GM23338 (cell line): ENCODE measurements at regions not wholly inside any gene's neighbourhood (a gene's known extent, or its start where the extent isn't known, plus 50 kb on each side); places are given as distances from the start of the nearest gene placed in this dataset.

Source experiments
- ATAC-seq: fragments of 200-7000 bp; cut with Tn5 transposase; 3 replicates; pipeline ENCODE4 v1.9.1; 2020
- DNase-seq: peaks from one replicate; pipeline ENCODE4 v3.0.0-alpha.2; 2015; ENCODE audit warnings: low spot score
- H2AFZ ChIP-seq: fragments of 200-600 bp; sonication (generic); 2 replicates; pipeline ENCODE4 v1.8.0; 2016; ENCODE audit warnings: antibody characterized with exemption, mild to moderate bottlenecking, moderate library complexity
- H3F3A ChIP-seq: fragments of 200-600 bp; sonication (generic); replicated peaks from 2 replicates; pipeline ENCODE4 v1.8.0; 2017; ENCODE audit warnings: antibody characterized with exemption, mixed run types, low read depth
- H3K27ac ChIP-seq: fragments of 200-600 bp; sonication (generic); 2 replicates; pipeline ENCODE4 v1.6.1; 2016; ENCODE audit warnings: low read depth
- H3K27me3 ChIP-seq: fragments of 200-600 bp; sonication (generic); 2 replicates; pipeline ENCODE4 v1.8.0; 2016; ENCODE audit warnings: mild to moderate bottlenecking, mixed run types, moderate library complexity; ENCODE audit not compliant: insufficient read depth
- H3K36me3 ChIP-seq: fragments of 200-600 bp; sonication (generic); 2 replicates; pipeline ENCODE4 v1.8.0; 2016; ENCODE audit warnings: mild to moderate bottlenecking; ENCODE audit not compliant: insufficient read depth
- H3K4me1 ChIP-seq: fragments of 200-600 bp; sonication (generic); 2 replicates; pipeline ENCODE4 v1.8.0; 2016; ENCODE audit warnings: mild to moderate bottlenecking, moderate library complexity; ENCODE audit not compliant: insufficient read depth
- H3K4me2 ChIP-seq: fragments of 200-600 bp; sonication (generic); 2 replicates; pipeline ENCODE4 v1.7.1; 2017; ENCODE audit warnings: mixed run types
- H3K4me3 ChIP-seq: fragments of 200-600 bp; sonication (generic); 2 replicates; pipeline ENCODE4 v1.6.1; 2016; ENCODE audit warnings: mixed run types
- H3K79me2 ChIP-seq: fragments of 200-600 bp; sonication (generic); replicated peaks from 2 replicates; pipeline ENCODE4 v1.8.0; 2017; ENCODE audit warnings: mild to moderate bottlenecking; ENCODE audit not compliant: insufficient read depth
- H3K9me2 ChIP-seq: fragments of 200-600 bp; sonication (generic); 2 replicates; pipeline ENCODE4 v1.8.0; 2017; ENCODE audit not compliant: insufficient read depth
- H4K20me1 ChIP-seq: fragments of 200-600 bp; sonication (generic); replicated peaks from 2 replicates; pipeline ENCODE4 v1.8.0; 2017; ENCODE audit warnings: mild to moderate bottlenecking; ENCODE audit not compliant: insufficient read depth
- H3K27ac Mint-ChIP-seq: 2 replicates; pipeline ENCODE4 v1.8.0; 2020; ENCODE audit warnings: inconsistent platforms, mild to moderate bottlenecking, moderate library complexity, mixed read lengths
- H3K27me3 Mint-ChIP-seq: 3 replicates; pipeline ENCODE4 v1.8.0; 2022; ENCODE audit warnings: low read depth, mild to moderate bottlenecking, moderate library complexity, mixed read lengths, inconsistent platforms; ENCODE audit not compliant: insufficient read depth, poor library complexity
- H3K36me3 Mint-ChIP-seq: 3 replicates; pipeline ENCODE4 v1.8.0; 2021; ENCODE audit warnings: low read depth, mild to moderate bottlenecking, inconsistent platforms, moderate library complexity, mixed read lengths
- H3K4me1 Mint-ChIP-seq: 3 replicates; pipeline ENCODE4 v1.8.0; 2020; ENCODE audit warnings: mild to moderate bottlenecking, inconsistent platforms, mixed read lengths
- H3K4me3 Mint-ChIP-seq: 3 replicates; pipeline ENCODE4 v1.8.0; 2021; ENCODE audit warnings: moderate library complexity, mild to moderate bottlenecking, inconsistent platforms, mixed read lengths
- H3K9me3 Mint-ChIP-seq: 3 replicates; pipeline ENCODE4 v1.8.0; 2020; ENCODE audit warnings: moderate library complexity, mild to moderate bottlenecking, inconsistent platforms, mixed read lengths
- CREB1 ChIP-seq: fragments of 250-450 bp; sonication (Bioruptor Pico); IDR thresholded peaks from 2 replicates; pipeline ENCODE4 v1.5.0; 2020; ENCODE audit warnings: low read depth, mild to moderate bottlenecking, moderate library complexity
- CTCF ChIP-seq, 2 experiments: fragments of 200-600 bp in 1 of 2; sonication (generic) in 1 of 2; conservative IDR thresholded peaks; 2 replicates each; pipeline versions ENCODE4 v1.5.1 to v1.6.1; 2016 to 2017; ENCODE audit warnings: antibody characterized with exemption in 2 of 2, low read depth in 2 of 2, mild to moderate bottlenecking in 2 of 2, moderate library complexity in 1 of 2
- EZH2 ChIP-seq: fragments of 200-600 bp; sonication (generic); IDR thresholded peaks from one replicate; pipeline ENCODE4 v1.8.0; 2017; ENCODE audit warnings: antibody characterized with exemption, mild to moderate bottlenecking, low read depth; ENCODE audit not compliant: unreplicated experiment
- EZH2phosphoT487 ChIP-seq: fragments of 200-600 bp; sonication (generic); IDR thresholded peaks from one replicate; pipeline ENCODE4 v1.8.1; 2018; ENCODE audit warnings: antibody characterized with exemption; ENCODE audit not compliant: unreplicated experiment
- JUNB ChIP-seq: IDR thresholded peaks from one replicate; pipeline ENCODE4 v1.6.1; 2016; ENCODE audit warnings: antibody characterized with exemption; ENCODE audit not compliant: unreplicated experiment
- NANOG ChIP-seq: IDR thresholded peaks from 2 replicates; pipeline ENCODE4 v1.6.1; 2016; ENCODE audit warnings: antibody characterized with exemption, borderline replicate concordance
- POLR2AphosphoS5 ChIP-seq: IDR thresholded peaks from 2 replicates; pipeline ENCODE4 v1.6.1; 2016; ENCODE audit warnings: antibody characterized with exemption, low read depth
- STAT1 ChIP-seq: IDR thresholded peaks from one replicate; pipeline ENCODE4 v1.6.1; 2016; ENCODE audit warnings: antibody characterized with exemption; ENCODE audit not compliant: unreplicated experiment
- ZNF114 ChIP-seq: fragments of 250-450 bp; sonication (Bioruptor Pico); IDR thresholded peaks from 2 replicates; pipeline ENCODE4 v1.5.0; 2020; ENCODE audit warnings: mild to moderate bottlenecking, moderate library complexity
- ZNF331 ChIP-seq: fragments of 250-450 bp; sonication (Bioruptor Pico); IDR thresholded peaks from 2 replicates; pipeline ENCODE4 v1.5.0; 2020; ENCODE audit warnings: low read depth, mild to moderate bottlenecking, moderate library complexity
- TF ChIP-seq, protein P1 (sequence below): IDR thresholded peaks from one replicate; pipeline ENCODE4 v1.6.1; 2018; ENCODE audit warnings: antibody characterized with exemption; ENCODE audit not compliant: unreplicated experiment
- TF ChIP-seq, protein P2 (sequence below): IDR thresholded peaks from 2 replicates; pipeline ENCODE4 v1.6.1; 2016; ENCODE audit warnings: antibody characterized with exemption

- no peak overlapping the region for H3K27ac Mint-ChIP-seq
- Histone ChIP-seq H3K36me3 (no peaks in the 10 kb centered on the region), H3K9me2 (no peaks in the 10 kb centered on the region), H3K27ac (no peak overlapping the region), H4K20me1 (no peaks in the 10 kb centered on the region), H3F3A (no peaks in the 10 kb centered on the region), H3K4me1 (peaks cover 19% of the 10 kb centered on the region), H2AFZ (no peak overlapping the region), H3K27me3 (no peaks in the 10 kb centered on the region), H3K79me2 (no peaks in the 10 kb centered on the region), H3K4me2 (no peak overlapping the region), H3K4me3 (no peak overlapping the region)
- no peak for ATAC-seq
- DNase-seq, result no peak
- H3K36me3 Mint-ChIP-seq, result no peaks in the 10 kb centered on the region
- no peak for TF ChIP-seq CTCF (conservative IDR thresholded peaks at IDR 0.05; ENCODE audit: low read depth in 2 of 2)
- no peak for TF ChIP-seq EZH2
- no peak for TF ChIP-seq ZNF114 (CRISPR knock-in tag)
- no peak for TF ChIP-seq EZH2phosphoT487
- TF ChIP-seq STAT1, result no peak
- TF ChIP-seq POLR2AphosphoS5, result no peak
- no peak for TF ChIP-seq JUNB
- TF ChIP-seq CREB1, result no peak
- TF ChIP-seq, protein P1, sequence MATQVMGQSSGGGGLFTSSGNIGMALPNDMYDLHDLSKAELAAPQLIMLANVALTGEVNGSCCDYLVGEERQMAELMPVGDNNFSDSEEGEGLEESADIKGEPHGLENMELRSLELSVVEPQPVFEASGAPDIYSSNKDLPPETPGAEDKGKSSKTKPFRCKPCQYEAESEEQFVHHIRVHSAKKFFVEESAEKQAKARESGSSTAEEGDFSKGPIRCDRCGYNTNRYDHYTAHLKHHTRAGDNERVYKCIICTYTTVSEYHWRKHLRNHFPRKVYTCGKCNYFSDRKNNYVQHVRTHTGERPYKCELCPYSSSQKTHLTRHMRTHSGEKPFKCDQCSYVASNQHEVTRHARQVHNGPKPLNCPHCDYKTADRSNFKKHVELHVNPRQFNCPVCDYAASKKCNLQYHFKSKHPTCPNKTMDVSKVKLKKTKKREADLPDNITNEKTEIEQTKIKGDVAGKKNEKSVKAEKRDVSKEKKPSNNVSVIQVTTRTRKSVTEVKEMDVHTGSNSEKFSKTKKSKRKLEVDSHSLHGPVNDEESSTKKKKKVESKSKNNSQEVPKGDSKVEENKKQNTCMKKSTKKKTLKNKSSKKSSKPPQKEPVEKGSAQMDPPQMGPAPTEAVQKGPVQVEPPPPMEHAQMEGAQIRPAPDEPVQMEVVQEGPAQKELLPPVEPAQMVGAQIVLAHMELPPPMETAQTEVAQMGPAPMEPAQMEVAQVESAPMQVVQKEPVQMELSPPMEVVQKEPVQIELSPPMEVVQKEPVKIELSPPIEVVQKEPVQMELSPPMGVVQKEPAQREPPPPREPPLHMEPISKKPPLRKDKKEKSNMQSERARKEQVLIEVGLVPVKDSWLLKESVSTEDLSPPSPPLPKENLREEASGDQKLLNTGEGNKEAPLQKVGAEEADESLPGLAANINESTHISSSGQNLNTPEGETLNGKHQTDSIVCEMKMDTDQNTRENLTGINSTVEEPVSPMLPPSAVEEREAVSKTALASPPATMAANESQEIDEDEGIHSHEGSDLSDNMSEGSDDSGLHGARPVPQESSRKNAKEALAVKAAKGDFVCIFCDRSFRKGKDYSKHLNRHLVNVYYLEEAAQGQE, result no peak
- no peak for TF ChIP-seq NANOG
- TF ChIP-seq, protein P2, sequence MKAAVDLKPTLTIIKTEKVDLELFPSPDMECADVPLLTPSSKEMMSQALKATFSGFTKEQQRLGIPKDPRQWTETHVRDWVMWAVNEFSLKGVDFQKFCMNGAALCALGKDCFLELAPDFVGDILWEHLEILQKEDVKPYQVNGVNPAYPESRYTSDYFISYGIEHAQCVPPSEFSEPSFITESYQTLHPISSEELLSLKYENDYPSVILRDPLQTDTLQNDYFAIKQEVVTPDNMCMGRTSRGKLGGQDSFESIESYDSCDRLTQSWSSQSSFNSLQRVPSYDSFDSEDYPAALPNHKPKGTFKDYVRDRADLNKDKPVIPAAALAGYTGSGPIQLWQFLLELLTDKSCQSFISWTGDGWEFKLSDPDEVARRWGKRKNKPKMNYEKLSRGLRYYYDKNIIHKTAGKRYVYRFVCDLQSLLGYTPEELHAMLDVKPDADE, result no peak
- no peak overlapping the region for H3K4me3 Mint-ChIP-seq
- H3K27me3 Mint-ChIP-seq, result peaks cover under 1% of the 10 kb centered on the region
- H3K9me3 Mint-ChIP-seq, result no peaks in the 10 kb centered on the region
- peaks cover 26% of the 10 kb centered on the region for H3K4me1 Mint-ChIP-seq
Measured at GRCh38 chr9:88816141-88816540, 175.1 kb upstream of the S1PR3 start.

GRCh38 chr9:88816591-88816990 lies 174.7 kb upstream of the S1PR3 start:
- no peaks in the 10 kb centered on the region for H3K79me2 ChIP-seq
- peaks cover under 1% of the 10 kb centered on the region; the same call in 1 of the 2 replicates for H3K9me2 ChIP-seq
- ATAC-seq, result no peak
- H3K27me3 ChIP-seq, result no peaks in the 10 kb centered on the region
- H4K20me1 ChIP-seq, result no peaks in the 10 kb centered on the region
- peaks cover 19% of the 10 kb centered on the region for H3K4me1 ChIP-seq
- no peak overlapping the region for H2AFZ ChIP-seq
- no peak overlapping the region for H3K4me2 ChIP-seq
- H3F3A ChIP-seq, result no peaks in the 10 kb centered on the region
- no peak overlapping the region for H3K27ac ChIP-seq
- TF ChIP-seq EZH2phosphoT487 (no peak), CTCF (conservative IDR thresholded peaks at IDR 0.05; ENCODE audit: low read depth in 2 of 2) (no peak), ZNF114 (CRISPR knock-in tag) (no peak), ZNF331 (no peak), CREB1 (no peak)
- Mint-ChIP-seq H3K9me3 (no peaks in the 10 kb centered on the region), H3K36me3 (no peaks in the 10 kb centered on the region), H3K4me3 (no peak overlapping the region), H3K27ac (no peak overlapping the region), H3K4me1 (peaks cover 26% of the 10 kb centered on the region), H3K27me3 (no peaks in the 10 kb centered on the region)
- DNase-seq, result no peak
- H3K36me3 ChIP-seq, result no peaks in the 10 kb centered on the region
- H3K4me3 ChIP-seq, result no peak overlapping the region
